ENCODE measurements at regions not wholly inside any gene's neighbourhood (a gene's known extent, or its start where the extent isn't known, plus 50 kb on each side); places are given as distances from the start of the nearest gene placed in this dataset.

DNA sequence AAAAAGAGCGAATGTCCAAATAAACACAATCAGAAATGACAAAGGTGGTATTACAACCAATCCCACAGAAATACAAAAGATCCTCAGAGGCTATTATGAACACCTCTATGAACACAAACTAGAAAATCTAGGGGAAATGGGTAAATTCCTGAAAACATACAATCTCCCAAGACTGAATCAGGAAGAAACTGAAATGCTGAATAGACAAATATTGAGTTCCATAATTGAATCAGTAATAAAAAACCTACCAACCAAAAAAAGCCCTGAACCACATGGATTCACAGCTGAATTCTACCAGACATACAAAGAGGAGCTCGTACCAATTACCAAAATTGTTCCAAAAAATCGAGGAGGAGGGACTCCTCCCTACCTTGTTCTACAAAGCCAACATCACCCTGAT, 56.1 kb upstream of the ZNF800 start:
- H3K4me3 ChIP-seq (ENCODE audit: low read depth, low read length), result no peak overlapping the region
- TF ChIP-seq, protein P1, sequence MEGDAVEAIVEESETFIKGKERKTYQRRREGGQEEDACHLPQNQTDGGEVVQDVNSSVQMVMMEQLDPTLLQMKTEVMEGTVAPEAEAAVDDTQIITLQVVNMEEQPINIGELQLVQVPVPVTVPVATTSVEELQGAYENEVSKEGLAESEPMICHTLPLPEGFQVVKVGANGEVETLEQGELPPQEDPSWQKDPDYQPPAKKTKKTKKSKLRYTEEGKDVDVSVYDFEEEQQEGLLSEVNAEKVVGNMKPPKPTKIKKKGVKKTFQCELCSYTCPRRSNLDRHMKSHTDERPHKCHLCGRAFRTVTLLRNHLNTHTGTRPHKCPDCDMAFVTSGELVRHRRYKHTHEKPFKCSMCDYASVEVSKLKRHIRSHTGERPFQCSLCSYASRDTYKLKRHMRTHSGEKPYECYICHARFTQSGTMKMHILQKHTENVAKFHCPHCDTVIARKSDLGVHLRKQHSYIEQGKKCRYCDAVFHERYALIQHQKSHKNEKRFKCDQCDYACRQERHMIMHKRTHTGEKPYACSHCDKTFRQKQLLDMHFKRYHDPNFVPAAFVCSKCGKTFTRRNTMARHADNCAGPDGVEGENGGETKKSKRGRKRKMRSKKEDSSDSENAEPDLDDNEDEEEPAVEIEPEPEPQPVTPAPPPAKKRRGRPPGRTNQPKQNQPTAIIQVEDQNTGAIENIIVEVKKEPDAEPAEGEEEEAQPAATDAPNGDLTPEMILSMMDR (IDR thresholded peaks at IDR 0.05; ENCODE audit: low read depth, low read length, missing control alignments), result no peak
- no peak for DNase-seq (ENCODE audit: low read depth)

DNA sequence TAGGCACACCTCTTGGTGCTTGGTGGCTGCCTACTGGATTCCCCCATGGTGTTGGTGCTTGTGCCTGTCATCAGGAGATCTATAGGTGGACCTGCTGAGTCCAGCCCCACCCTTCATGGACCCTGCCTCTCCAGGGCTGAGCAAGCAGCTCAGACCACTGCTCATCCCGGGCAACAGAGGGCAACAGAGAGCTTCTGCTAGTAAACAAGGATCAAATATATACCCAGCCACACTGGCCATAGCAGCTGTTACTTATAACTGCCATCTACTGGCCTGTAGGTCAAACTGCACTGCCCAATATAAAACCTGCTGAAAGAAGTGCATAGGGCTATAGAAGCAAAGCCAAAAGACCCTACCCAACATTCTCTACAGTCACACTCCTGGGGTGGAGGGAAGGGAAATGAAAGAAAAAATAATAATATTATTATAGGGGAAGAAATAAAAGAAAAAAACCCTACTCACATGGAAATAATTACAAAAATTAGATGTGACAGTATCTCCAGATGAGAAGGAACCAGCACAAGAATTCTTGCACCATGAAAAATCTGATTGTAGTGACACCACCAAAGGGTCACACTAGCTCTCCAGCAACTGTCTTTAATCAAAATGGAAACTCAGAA, 54.9 kb upstream of the ZNF800 start:
- peak; percentile 64 for DNase-seq (ENCODE audit: low read depth)
- TF ChIP-seq, protein P1 (IDR thresholded peaks at IDR 0.05; ENCODE audit: low read depth, low read length, missing control alignments), result peak; percentile 84

DNA sequence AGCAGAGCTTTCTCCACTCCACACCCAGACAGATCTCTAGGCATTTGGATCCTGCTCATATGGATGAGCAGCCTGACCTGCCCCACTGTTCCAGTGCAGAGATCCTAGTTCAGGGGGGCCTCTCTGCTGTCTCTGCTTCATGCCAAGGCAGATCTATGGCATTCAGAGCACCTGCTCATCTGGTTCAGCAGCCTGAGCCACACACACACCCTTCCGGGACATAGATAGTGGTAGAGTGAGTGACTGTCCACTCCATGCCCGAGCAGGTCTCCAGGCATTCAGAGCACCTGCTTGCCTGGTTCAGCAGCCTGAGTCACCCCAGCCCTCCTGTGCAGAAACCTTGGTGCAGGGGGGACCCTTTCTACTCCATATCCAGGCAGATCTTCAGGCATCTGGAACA, 54.3 kb upstream of the ZNF800 start:
- TF ChIP-seq, protein P1 (IDR thresholded peaks at IDR 0.05; ENCODE audit: low read depth, low read length, missing control alignments), result no peak
- no peak overlapping the region for H3K4me3 ChIP-seq (ENCODE audit: low read depth, low read length)
- DNase-seq (ENCODE audit: low read depth), result no peak

More for the DNA sequence above, 54.9 kb upstream of the ZNF800 start:
- no peak overlapping the region for H3K4me3 ChIP-seq (ENCODE audit: low read depth, low read length)
